Neuronal stem cell (in vitro differentiated cells): ENCODE measurements at regions not wholly inside any gene's neighbourhood (a gene's known extent, or its start where the extent isn't known, plus 50 kb on each side); places are given as distances from the start of the nearest gene placed in this dataset.

Experiments
- DNase-seq: peaks from one replicate; pipeline ENCODE4 v3.0.0-alpha.2; 2013; ENCODE audit warnings: low spot score
- H2AFZ ChIP-seq: one replicate; pipeline ENCODE4 v1.6.1; 2013; ENCODE audit warnings: mild to moderate bottlenecking, low read length, inconsistent platforms
- H2AK5ac ChIP-seq: 2 replicates; pipeline ENCODE4 v1.6.1; 2013; ENCODE audit warnings: low read depth, mild to moderate bottlenecking, inconsistent platforms, low read length, moderate library complexity, mixed read lengths
- H2BK120ac ChIP-seq: 2 replicates; pipeline ENCODE4 v1.6.1; 2013; ENCODE audit warnings: low read depth, mild to moderate bottlenecking, inconsistent platforms, low read length, moderate library complexity, mixed read lengths
- H2BK12ac ChIP-seq: one replicate; pipeline ENCODE4 v1.6.1; 2013; ENCODE audit warnings: low read length, inconsistent platforms
- H2BK15ac ChIP-seq: 2 replicates; pipeline ENCODE4 v1.6.1; 2013; ENCODE audit warnings: mild to moderate bottlenecking, low read length, inconsistent platforms, mixed read lengths
- H2BK5ac ChIP-seq: one replicate; pipeline ENCODE4 v1.6.1; 2013; ENCODE audit warnings: inconsistent platforms, mild to moderate bottlenecking, low read length, moderate library complexity
- H3K14ac ChIP-seq: one replicate; pipeline ENCODE4 v1.6.1; 2013; ENCODE audit warnings: low read length, inconsistent platforms
- H3K18ac ChIP-seq: 2 replicates; pipeline ENCODE4 v1.6.1; 2013; ENCODE audit warnings: low read length, inconsistent platforms
- H3K23ac ChIP-seq: 2 replicates; pipeline ENCODE4 v1.6.1; 2013; ENCODE audit warnings: low read depth, mild to moderate bottlenecking, mixed read lengths, low read length, inconsistent platforms; ENCODE audit not compliant: poor library complexity
- H3K27ac ChIP-seq: replicated peaks from 3 replicates; pipeline ENCODE4 v1.5.1; 2013; ENCODE audit warnings: low read length, inconsistent platforms
- H3K27me3 ChIP-seq, 3 experiments: 2 replicates each; pipeline ENCODE4 v1.6.1; 2013; ENCODE audit warnings: low read length in 3 of 3, mild to moderate bottlenecking in 2 of 3, inconsistent platforms in 1 of 3, low read depth in 1 of 3, mixed read lengths in 1 of 3, moderate library complexity in 1 of 3; ENCODE audit not compliant: control insufficient read depth in 3 of 3, insufficient read depth in 3 of 3
- H3K36me3 ChIP-seq, 2 donors: replicated peaks in 1 of 2; 2 replicates each; pipeline ENCODE4 v1.6.1; 2013; ENCODE audit warnings: low read length in 2 of 2; ENCODE audit not compliant: control insufficient read depth in 2 of 2, insufficient read depth in 2 of 2
- H3K4ac ChIP-seq: 2 replicates; pipeline ENCODE4 v1.6.1; 2013; ENCODE audit warnings: inconsistent platforms, mild to moderate bottlenecking, low read length, moderate library complexity
- H3K4me1 ChIP-seq, 2 donors: 1 replicate in 1 of 2; 2 replicates in 1 of 2; pipeline ENCODE4 v1.6.1; 2013; ENCODE audit warnings: low read length in 2 of 2, low read depth in 1 of 2; ENCODE audit not compliant: control insufficient read depth in 2 of 2, insufficient read depth in 1 of 2
- H3K4me2 ChIP-seq: one replicate; pipeline ENCODE4 v1.6.1; 2013; ENCODE audit warnings: mild to moderate bottlenecking, low read length, inconsistent platforms; ENCODE audit not compliant: insufficient read depth, poor library complexity, severe bottlenecking
- H3K4me3 ChIP-seq, 2 donors: 2 replicates each; pipeline ENCODE4 v1.5.1; 2013; ENCODE audit warnings: low read length in 2 of 2, mild to moderate bottlenecking in 2 of 2, inconsistent platforms in 1 of 2, moderate library complexity in 1 of 2
- H3K79me1 ChIP-seq: one replicate; pipeline ENCODE4 v1.6.1; 2013; ENCODE audit warnings: low read depth, mild to moderate bottlenecking, inconsistent platforms, low read length, moderate library complexity
- H3K9ac ChIP-seq: one replicate; pipeline ENCODE4 v1.6.1; 2013; ENCODE audit warnings: mild to moderate bottlenecking, low read depth, low read length, inconsistent platforms; ENCODE audit not compliant: poor library complexity
- H3K9me3 ChIP-seq, 2 donors: replicated peaks in 1 of 2; 2 replicates each; pipeline versions ENCODE3 to v1.6.1; 2013; ENCODE audit warnings: low read length in 2 of 2, mild to moderate bottlenecking in 2 of 2, inconsistent platforms in 1 of 2, low read depth in 1 of 2, mixed read lengths in 1 of 2, moderate library complexity in 1 of 2; ENCODE audit not compliant: control insufficient read depth in 2 of 2, insufficient read depth in 1 of 2
- H4K8ac ChIP-seq: one replicate; pipeline ENCODE4 v1.6.1; 2013; ENCODE audit warnings: low read depth, mild to moderate bottlenecking, inconsistent platforms, low read length, moderate library complexity
- H4K91ac ChIP-seq: one replicate; pipeline ENCODE4 v1.6.1; 2013; ENCODE audit warnings: low read length, low read depth, mild to moderate bottlenecking, inconsistent platforms; ENCODE audit not compliant: poor library complexity
- WGBS, 2 donors: extraction: QIAGEN DNeasy Blood & Tissue Kit; methylation state at CpG; one replicate each; pipeline ENCODE4 v1.1.7; 2013; ENCODE audit warnings: missing lambda C conversion rate in 2 of 2, mixed read lengths in 1 of 2; ENCODE audit not compliant: insufficient read length in 2 of 2, insufficient replicate concordance in 1 of 2; ENCODE audit errors: extremely low coverage in 2 of 2; 5-methylcytosine and 5-hydroxymethylcytosine counted together

GRCh38 chr16:22754577-22754976, 59.4 kb upstream of the HS3ST2 start:
- Histone ChIP-seq H3K27ac (no peak overlapping the region), H3K23ac (no peak overlapping the region), H2BK120ac (no peak overlapping the region), H2BK12ac (no peak overlapping the region), H2BK15ac (no peak overlapping the region), H4K91ac (no peak overlapping the region), H3K4me2 (no peak overlapping the region), H3K36me3 (no peaks in the 10 kb centered on the region), H2AFZ (no peak overlapping the region), H3K9me3 (no peaks in the 10 kb centered on the region), H3K79me1 (no peaks in the 10 kb centered on the region), H3K14ac (no peak overlapping the region), H4K8ac (no peak overlapping the region), H3K18ac (no peak overlapping the region), H3K9ac (no peak overlapping the region), H2AK5ac (no peak overlapping the region), H3K4ac (no peak overlapping the region), H2BK5ac (no peak overlapping the region), H3K4me1 (peaks cover 0 to 2% of the 10 kb centered on the region in 2 donors), H3K4me3 (no peak overlapping the region), H3K27me3 (no peaks in the 10 kb centered on the region)
- WGBS, 2 donors, result no CpG with 5 or more reads among the region's 4 CpGs
- DNase-seq, result no peak

GRCh38 chr16:22757202-22757601, 56.8 kb upstream of the HS3ST2 start:
- no peak overlapping the region for H3K27ac ChIP-seq
- no peak overlapping the region for H3K4me2 ChIP-seq
- no peaks in the 10 kb centered on the region for H3K79me1 ChIP-seq
- no peak overlapping the region for H2BK120ac ChIP-seq
- H3K9me3 ChIP-seq, result no peaks in the 10 kb centered on the region
- no peak for DNase-seq
- H2BK15ac ChIP-seq, result no peak overlapping the region
- H2BK12ac ChIP-seq, result no peak overlapping the region
- no peak overlapping the region for H2AFZ ChIP-seq
- no peak overlapping the region for H4K8ac ChIP-seq
- no peak overlapping the region for H3K4me3 ChIP-seq
- H3K9ac ChIP-seq, result no peak overlapping the region
- H3K4me1 ChIP-seq, result no peaks in the 10 kb centered on the region
- H3K14ac ChIP-seq, result no peak overlapping the region
- no peak overlapping the region for H4K91ac ChIP-seq
- H2AK5ac ChIP-seq, result no peak overlapping the region
- H2BK5ac ChIP-seq, result no peak overlapping the region
- H3K23ac ChIP-seq, result no peak overlapping the region
- no peak overlapping the region for H3K18ac ChIP-seq
- no peaks in the 10 kb centered on the region for H3K36me3 ChIP-seq
- no peaks in the 10 kb centered on the region for H3K27me3 ChIP-seq
- no peak overlapping the region for H3K4ac ChIP-seq
- WGBS, 2 donors, result no CpG with 5 or more reads among the region's 3 CpGs

GRCh38 chr16:22762486-22762885, 51.5 kb upstream of the HS3ST2 start:
- no CpG with 5 or more reads among the region's 3 CpGs for WGBS, 2 donors
- H4K8ac ChIP-seq, result no peak overlapping the region
- no peak for DNase-seq

GRCh38 chr16:22763437-22764080, 50.4 kb upstream of the HS3ST2 start:
- H3K79me1 ChIP-seq, result no peaks in the 10 kb centered on the region
- no CpG with 5 or more reads among the region's 7 CpGs for WGBS, 2 donors

More at GRCh38 chr16:22762486-22762885, 51.5 kb upstream of the HS3ST2 start:
- H2BK120ac ChIP-seq, result no peak overlapping the region
- no peak overlapping the region for H3K18ac ChIP-seq
- H3K27me3 ChIP-seq, result no peaks in the 10 kb centered on the region
- H3K4me3 ChIP-seq, result no peak overlapping the region
- H3K27ac ChIP-seq, result no peak overlapping the region
- no peak overlapping the region for H2BK12ac ChIP-seq
- H4K91ac ChIP-seq, result no peak overlapping the region
- no peak overlapping the region for H2AFZ ChIP-seq
- H3K4me1 ChIP-seq, result peaks cover 0 to 6% of the 10 kb centered on the region in 2 donors
- no peak overlapping the region for H3K9ac ChIP-seq
- no peak overlapping the region for H2AK5ac ChIP-seq
- no peak overlapping the region for H3K4me2 ChIP-seq
- H3K14ac ChIP-seq, result no peak overlapping the region
- H3K9me3 ChIP-seq, result no peaks in the 10 kb centered on the region
- H3K36me3 ChIP-seq, result no peaks in the 10 kb centered on the region
- H3K23ac ChIP-seq, result no peak overlapping the region
- no peak overlapping the region for H2BK5ac ChIP-seq
- no peaks in the 10 kb centered on the region for H3K79me1 ChIP-seq
- no peak overlapping the region for H3K4ac ChIP-seq
- H2BK15ac ChIP-seq, result no peak overlapping the region

More at GRCh38 chr16:22763437-22764080, 50.4 kb upstream of the HS3ST2 start:
- Histone ChIP-seq H4K8ac (no peak overlapping the region), H2BK120ac (no peak overlapping the region), H2BK12ac (no peak overlapping the region), H2AK5ac (no peak overlapping the region), H3K18ac (no peak overlapping the region), H3K4me2 (no peak overlapping the region), H3K4me1 (peaks cover 0 to 6% of the 10 kb centered on the region in 2 donors), H3K27me3 (no peaks in the 10 kb centered on the region), H2BK5ac (no peak overlapping the region), H3K27ac (no peak overlapping the region), H3K14ac (no peak overlapping the region), H2AFZ (peak overlapping the region; percentile 68), H3K9ac (no peak overlapping the region), H2BK15ac (no peak overlapping the region), H3K4me3 (no peak overlapping the region), H3K23ac (no peak overlapping the region), H3K9me3 (no peaks in the 10 kb centered on the region), H4K91ac (no peak overlapping the region), H3K4ac (no peak overlapping the region), H3K36me3 (no peaks in the 10 kb centered on the region)
- DNase-seq, result no peak
